Epidermal melanocyte (primary cell): ENCODE measurements at regions not wholly inside any gene's neighbourhood (a gene's known extent, or its start where the extent isn't known, plus 50 kb on each side); places are given as distances from the start of the nearest gene placed in this dataset.
A peak's percentile ranks its signal among the peaks of the same experiment; 100 is the strongest.

Source experiments
- DNase-seq: peaks from one replicate; pipeline ENCODE4 v3.0.0; 2011; ENCODE audit warnings: low spot score; ENCODE audit not compliant: insufficient read length

DNA sequence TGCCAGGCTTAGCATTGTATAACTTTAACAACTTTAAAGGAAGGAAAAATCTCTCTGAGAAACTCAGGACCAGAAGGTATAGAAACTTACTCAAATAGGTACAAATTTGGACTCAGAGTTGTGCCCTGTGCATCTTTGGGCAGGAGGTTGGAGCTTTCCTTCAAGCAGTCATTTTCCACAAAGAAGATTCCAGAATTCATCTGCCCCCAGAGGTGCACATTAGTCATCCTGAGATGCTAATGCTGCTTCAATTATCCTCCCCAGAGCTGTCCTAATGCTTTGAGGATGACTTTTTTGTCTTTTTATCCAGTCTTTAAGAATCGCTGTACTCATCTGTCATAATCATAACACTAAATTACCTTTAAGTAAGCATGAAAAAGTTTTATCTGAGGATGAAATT is 243.0 kb upstream of the WWC1 start:
- DNase-seq: no peak

DNA sequence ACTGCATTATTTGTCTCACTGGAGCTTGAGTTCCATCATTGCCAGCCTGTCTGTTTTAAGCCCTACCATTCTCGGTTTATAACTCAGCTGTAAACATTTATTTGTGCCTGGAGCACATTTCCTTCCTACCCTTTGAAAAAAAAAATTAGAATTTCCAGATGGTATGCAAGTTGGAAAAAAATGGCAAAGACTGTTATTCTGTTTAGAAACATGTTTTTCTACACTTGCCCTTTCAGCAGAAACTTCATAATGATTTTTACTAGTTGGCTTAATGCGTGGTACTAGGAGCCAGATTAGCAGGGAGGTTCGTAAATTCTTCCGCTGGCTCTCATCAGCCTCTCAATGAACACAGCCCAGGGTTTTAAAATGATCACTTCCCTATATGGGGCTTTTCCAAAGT is 238.8 kb upstream of the WWC1 start:
- DNase-seq: no peak

DNA sequence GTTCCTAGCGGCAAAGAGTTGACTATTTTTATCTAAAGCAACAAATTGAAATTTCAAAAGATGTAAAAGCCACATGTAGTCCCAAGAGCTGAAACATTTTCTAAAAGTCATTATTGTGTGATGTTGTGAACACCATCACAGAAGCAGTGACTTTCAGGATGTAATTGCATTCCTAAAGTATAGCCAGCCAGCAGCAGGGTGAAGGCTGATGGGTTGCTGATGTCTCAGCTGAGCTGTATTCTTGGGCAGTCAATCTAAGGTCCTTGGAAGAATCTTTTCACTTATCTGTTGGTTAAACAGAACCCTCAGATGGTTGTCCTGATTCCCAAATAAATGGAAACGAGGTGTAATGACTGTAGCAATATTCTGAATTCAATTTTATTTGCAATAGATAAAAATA is 237.4 kb upstream of the WWC1 start:
- no peak for DNase-seq

DNA sequence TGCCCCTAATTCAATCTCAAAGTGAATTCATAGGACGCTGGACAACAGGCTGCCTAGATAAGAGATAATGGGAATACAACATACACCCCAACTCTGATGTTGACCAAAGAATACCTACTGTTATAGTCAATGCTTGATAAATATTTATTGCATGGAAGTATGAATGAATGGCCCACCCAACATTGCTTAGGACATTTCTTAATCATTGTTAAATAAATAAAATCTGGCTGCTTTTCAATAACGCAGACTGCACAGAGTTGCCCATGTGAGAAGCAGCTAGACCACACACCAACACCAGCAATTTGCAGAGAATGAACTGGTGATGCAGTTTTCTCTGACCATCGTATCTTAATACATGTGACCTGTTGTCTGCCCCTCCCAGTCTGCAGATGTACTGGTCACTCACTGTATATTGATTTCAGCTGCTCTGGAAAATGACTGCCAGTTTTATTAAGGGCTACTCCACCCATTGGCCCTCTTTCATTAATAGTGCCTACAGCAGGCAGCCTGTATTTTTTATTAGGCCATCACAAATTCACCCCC is 236.2 kb upstream of the WWC1 start:
- DNase-seq: no peak

DNA sequence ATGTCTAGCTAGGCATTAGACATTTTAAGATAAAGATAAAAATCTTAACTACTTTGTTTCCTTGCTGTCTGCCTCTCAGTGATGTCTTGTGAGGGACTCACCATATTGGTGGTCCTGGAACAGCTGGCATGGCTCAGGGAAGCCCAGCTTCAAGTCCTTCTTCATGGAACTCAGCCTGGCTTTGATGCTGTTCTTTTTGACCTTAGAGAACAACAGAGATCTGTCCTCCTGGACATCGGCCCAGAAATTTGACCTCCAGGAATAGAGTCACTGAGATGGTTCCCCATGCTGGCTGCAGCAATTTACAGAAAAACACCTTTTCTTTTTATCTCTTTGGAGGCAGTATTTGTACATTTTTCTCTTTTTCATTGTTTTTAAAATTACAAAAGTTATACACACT is 235.5 kb upstream of the WWC1 start:
- no peak for DNase-seq

DNA sequence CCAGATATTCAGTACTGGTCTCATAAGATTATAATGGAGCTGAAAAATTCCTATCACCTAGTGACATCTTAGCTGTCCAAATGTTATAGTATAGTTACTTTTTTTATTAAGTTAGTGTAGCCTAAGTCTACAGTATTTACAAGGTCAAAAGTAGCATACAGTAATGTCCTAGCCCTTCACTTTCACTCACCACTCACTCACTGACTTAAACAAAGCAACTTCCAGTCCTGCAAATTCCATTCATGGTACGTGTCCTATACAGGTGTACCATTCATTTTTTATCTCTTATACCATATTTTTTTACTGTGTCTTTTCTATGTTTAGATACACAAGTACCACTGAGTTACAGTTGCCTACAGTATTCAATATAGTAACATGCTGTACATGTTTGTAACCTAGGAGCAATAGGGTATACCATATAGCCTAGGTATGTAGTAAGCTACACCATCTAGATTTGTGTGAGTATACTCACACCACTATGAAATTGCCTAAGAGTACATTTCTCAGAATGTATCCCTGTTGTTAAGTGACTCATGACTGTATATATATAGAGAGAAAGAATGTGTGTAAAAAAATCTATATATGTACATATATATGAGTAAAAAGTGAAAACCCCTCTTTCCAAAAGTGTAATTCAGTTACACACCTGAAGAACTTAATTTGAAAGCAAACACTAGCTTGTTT is 234.8 kb upstream of the WWC1 start:
- DNase-seq: no peak

DNA sequence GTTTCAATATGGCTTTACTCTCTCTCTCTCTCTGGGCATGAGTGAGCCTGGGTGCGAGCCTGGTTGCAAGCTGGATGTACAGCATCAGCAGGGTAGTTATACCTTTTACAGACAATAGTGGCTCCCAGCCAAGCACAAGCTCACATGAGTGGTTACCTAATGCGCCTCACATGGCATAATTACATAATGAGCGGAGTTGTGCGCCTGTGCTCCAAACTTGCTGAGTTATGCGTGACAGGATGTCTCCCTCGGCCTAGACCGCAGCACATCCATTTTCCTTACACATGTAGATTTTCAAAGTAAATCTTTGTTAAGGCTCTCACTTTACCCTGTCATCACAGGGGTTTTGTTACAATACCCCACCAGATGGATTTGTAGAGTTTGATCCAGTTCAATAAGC is 233.5 kb upstream of the WWC1 start:
- no peak for DNase-seq

DNA sequence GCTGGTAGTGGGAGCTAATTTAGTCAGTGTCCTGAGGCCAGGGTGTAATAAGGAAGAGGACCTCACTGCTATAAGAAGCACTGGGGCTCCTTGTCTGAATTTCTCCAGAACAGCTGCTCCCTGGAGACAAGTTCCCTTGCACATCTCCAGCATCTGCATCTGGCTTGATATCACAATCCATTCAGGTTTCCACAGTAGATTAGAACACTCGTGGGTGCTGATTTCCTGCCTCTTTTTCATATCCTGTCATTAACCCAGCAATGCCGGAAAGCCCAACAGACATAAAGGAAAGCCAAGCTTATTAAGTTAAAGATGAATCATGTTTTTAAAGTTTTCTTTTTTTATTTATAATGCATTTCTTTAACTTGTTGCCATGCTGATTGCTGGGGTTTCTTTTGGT is 232.3 kb upstream of the WWC1 start:
- DNase-seq: no peak

DNA sequence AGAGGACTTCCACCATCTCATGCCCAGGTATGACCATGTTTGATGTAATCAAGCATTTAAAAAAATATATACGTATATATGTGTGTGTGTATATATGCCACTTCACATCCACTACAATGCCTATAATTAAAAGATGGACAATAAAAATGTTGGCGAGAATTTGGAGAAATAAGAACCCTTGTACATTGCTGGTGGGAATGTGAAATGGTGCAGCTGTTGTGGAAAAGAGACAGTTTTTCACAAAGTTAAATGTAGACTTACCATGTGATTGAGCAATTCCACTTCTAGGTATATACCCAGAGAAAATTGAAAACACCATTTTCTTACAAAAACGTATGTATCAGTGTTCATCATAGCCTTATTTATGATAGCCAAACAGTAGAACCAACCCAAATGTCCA is 229.2 kb upstream of the WWC1 start:
- DNase-seq: no peak

DNA sequence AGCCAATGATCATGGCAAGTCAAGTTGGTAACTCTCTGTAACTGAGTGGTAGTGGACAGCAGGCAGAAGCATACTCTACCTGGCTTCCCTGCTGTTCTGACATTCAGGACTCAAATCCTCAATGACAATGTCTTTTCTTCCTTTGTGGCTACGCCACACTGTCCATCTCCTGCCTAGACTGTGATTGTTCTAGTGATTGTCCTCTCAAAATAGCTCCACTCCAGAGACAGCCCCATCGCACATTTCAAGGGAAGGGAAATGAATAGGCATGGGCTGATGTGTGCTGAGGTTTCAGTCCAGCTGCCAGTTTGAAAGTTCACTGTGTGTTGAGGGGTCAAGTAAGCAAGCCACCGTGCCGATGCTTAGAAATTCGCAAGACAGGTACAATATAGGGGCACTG is 227.0 kb upstream of the WWC1 start:
- no peak for DNase-seq

DNA sequence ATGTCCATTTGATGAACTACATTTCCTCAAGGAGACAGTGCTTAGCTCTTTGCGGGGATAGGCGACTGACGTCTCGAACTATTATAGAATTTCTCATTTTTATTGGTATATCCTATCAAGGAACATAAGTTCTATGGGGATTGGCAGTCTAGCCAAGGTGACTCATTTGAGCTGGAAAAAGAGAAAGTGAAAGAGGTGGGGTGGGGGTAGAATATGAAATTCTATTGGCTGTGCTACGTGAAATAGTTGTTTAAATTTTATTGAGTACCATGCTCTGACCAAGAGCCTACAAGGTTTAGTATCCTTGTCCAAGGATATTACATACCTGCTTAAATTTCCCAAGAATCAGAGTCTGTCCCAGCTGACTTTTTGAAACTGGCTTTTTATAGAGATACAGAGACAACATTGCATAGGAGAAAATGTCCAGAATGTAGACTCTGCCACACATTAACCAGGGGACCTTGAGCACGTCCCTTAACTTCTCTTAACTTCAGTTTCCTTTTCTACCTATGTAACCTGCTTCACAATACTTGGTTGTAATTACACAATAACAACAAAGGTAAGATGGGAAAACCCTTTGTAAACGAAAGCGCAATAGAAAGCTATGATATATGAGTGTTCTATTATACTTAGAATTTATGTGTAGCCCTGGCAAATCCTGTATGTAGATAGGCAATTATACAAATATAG is 226.4 kb upstream of the WWC1 start:
- no peak for DNase-seq

DNA sequence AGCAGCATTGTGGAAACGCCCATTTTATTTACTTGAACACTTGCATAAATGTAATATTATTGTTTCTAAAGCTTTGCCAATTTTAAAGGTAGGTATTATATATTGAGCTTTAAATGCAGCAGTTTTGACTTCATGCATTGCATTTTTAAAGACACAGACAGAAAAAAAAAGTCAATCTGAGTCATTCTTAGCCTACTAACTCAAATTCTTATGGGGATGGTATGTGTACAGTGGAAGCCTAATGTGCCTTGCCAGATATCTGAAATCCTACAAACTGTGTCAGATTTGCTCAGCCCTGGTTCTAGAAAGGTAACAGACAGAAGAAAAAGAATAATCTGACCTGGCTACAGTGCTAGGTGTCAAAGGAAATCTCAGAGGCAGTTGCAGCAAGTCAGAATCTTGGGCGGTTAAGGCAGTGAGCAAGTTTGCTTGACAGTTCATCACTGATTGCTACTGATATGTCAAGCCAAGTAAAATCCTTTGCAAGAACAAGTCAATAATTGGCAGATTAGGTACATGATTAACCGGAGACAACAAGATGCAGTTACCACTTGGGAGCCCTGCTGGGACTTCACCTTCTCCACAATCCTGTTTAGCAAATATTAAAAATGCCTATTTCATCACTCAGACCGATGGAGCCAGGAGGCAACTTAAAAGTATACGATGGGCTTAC is 224.8 kb upstream of the WWC1 start:
- no peak for DNase-seq

DNA sequence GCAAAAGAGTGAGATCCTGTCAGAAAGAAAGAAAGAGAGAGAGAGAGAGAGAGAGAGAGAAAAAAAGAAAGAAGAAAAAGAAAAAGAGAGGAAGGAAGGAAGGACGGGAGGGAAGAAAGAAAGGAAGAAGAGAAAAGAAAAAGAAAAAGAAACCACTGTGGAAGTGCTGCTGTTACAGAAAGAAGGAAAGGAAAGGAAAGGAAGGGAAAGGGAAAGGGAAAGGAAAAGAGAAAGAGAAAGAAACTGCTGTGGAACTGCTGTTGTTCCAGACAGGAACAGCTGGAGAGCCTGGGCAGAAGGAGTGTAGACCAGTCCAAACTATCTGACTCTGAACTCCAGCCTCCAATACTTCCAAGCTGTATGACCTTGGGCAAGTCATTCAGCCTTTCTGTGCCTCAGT is 220.7 kb upstream of the WWC1 start:
- DNase-seq: no peak

DNA sequence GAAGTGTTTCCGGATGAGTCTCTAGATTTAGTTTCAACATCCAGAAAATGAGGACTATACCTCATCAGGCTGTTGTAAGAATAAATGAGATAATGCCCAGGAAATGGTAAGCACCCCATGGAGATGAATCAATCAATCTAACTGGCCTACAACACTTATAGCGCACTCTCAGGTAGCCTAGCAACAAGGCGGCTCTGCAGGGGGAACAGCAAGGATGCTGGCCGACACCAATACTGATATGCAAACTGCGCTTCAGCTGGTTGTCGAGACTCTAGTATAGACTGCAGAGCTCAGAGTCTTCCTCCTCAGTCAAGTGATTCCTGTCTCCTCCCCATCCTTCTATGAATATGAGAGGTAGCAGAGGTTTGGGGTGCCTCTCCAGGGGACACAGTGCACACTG is 218.8 kb upstream of the WWC1 start:
- DNase-seq: no peak

DNA sequence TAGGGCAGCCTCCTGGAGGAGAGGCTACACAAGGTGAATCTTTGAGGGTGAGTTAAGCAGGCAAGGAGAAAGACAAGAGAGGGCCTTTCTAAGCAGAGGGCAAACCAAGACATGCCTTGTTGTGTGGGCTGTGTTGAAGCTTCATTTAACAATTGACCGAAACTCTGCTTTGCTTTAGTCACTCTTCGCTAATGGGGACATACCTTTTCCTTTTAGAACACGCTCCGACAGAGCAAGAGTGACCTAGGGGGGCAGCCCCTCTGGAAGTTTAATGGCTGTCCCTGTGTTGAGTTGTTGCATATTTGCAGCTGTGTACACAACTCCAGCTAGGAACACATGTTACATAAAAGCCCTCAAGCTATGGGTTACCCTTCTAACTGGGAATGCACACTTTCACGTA is 218.1 kb upstream of the WWC1 start:
- no peak for DNase-seq

DNA sequence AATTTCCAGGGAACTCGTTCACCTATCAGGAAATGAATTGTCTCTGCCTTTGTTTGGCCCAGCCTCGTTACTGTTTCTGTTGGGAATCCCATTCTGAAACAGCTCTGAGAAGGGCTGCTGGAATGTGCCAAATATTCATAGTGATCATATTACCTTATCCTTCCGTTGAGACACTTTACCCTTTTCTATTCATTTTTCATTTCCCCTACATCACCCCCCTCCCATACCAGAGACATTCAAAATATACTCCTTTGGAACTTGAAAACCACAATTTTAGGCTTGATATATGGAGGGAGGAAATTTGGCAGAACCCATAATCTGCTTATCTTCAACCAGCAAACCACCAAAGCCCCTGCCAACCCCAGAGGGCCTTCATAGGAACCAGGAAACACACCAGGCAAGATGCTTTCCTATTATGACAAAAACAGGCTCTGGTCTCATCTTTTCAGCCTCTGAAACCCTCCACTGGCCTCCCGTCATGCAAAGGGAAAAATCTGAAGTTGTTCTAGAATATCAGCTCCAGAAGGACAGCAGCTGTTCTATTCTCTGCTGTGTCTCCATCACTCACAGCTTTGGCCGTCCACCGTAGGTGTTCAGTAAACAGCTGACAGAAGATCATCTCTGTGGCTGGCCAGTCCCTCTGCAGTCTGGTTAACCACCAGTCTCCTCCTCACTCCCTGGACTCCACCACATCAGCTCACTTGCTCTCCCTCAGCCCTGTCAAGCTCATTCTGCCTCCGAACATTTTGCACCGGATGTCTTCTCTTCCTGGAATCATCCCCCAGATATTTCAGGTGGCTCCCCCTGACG is 217.2 kb upstream of the WWC1 start:
- no peak for DNase-seq

DNA sequence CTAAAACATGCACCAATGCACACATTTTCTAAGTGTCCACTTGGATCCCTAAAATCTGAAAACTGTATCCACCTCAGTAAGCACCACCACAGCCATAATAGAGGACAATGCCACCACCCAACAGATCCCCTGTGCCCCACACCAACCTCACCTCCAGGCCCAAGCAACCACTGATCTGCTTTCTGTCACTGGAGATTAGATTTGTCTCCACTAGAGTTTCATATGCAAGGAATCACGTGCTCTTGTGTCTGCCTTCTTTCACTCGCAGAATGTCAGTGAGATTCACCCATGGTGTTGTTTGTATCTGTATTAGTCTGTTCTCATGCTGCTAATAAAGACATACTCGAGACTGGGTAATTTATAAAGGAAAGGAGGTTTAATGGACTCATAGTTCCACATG is 216.1 kb upstream of the WWC1 start:
- no peak for DNase-seq

DNA sequence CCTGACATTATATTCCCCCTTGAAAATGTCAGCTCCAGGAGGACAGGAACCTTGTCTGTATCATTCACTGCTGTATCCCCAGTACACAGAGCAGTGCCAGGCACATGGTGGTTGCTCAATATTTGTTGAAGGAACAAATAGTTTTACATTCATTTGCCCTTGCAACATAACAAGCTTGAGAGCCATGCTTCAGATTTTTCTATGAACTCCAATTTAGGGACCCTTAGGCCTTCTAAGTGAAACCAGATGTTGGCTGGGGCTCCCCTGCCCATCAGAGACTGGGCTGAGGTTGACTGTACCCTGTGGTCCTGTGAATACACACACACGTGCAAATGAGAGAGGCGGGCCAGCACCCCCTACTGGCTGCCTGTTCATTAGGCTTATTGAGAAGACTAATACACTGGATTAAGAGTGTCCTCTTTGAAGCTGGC is 214.9 kb upstream of the WWC1 start:
- no peak for DNase-seq

DNA sequence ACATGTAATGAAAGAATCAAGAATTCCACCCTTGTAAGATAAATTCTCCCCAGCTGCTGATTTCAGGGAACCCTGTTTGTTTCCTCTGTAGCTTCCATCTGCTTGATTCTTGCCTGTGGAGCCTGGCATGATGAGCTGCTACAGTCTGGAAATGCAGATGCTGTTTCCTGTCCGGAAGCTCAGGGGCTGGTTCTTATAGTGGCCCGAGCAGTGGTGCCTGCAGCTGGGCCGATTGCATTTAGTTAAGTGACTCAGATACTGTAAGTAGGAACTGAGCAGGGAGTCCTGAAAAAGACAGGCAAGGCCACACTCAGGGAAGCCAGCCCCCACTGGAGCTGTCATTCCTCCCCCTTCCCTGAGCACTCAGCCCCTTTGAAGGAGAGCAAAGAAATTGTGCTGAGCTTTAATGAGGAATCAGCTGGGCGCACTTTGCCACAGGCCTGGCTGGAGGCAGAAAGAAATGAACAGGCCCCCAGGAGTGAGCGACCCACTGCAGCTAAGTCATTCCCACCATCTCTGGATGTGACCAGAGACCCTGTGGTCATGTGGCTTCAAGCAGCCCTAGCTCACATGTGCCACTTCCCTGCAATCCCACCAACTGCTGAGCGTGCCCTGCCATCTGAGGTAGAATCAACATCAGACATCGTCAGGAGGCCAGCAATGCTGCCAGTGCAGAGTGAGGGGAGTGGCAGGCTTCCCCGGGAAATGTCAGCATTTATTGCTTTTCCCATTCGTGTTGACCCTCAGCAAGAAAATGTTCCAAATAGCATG is 206.0 kb upstream of the WWC1 start:
- no peak for DNase-seq

DNA sequence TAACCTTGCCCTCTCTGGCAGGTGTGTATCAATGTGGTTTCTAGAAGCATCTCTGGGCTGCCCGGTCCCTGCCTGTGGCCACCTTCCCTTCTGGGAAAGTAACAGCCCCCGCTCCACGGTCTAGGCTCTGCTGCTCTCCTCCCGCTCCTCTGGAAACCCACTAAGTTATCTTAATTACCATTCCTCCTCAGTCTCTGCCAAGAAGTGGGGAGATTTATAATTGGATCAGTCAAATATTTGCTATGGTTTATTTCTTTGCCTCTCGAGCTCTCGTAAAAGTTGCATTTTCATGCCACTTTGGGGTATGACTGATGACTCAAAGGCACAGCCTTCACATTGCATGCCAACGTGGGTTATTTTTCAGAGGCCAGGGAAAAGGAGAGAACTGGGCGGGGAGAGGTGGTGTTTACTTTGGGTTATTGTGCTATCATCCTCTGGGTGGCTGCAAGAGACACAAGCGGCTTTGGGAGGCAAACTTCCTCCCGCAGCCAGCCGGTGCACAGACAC is 205.3 kb upstream of the WWC1 start:
- peak; percentile 51 for DNase-seq

DNA sequence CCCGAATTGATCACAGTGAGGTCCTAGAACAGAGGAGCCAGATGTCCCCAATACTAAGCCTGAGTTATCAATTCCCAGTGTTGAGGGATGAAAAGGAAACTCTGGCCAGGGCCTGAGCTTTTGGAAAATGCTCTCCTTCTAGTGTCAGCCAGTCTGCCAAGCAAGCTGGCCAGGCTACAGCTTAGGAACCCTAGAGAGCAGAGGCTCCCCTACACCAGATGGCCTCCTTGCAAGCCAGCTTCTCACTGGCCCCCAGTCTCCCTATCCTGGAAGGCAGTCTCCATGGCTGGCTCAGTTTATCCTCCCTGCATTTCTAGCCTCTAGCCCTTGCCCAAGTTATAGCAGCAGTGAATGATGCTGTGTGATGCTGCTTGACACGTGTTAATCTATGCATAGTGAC is 204.7 kb upstream of the WWC1 start:
- DNase-seq: no peak
